ENCODE measurements at regions not wholly inside any gene's neighbourhood (a gene's known extent, or its start where the extent isn't known, plus 50 kb on each side); places are given as distances from the start of the nearest gene placed in this dataset.
A peak's percentile ranks its signal among the peaks of the same experiment; 100 is the strongest.

DNA sequence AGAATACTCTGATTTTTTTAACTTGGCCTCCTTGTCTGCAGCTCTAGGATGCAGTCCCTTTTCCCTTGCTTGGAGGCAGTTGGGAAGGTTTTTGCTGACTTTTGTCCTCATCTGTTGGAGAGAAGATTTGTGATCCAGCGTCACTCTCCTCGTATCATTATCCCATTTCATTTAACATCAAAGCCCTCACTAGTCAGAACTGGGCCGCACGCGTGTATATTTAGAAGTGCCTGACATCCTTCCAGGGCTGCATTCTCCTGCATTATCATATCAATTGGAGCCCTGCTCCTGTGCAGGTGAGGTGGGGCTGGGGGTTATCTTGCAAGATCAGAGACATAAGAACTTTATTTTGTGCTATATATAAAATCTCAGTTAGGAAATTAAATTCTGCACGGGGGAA lies 435.1 kb upstream of the HS6ST1 start:
- no peak for DNase-seq
- ChIA-PET POLR2A (no interaction called here), CTCF (interaction anchor here (1.7 to 2.9 kb wide), 3 partner anchors 8 to 18 kb away, joined by 7 to 20 read pairs (median 7); no protein-coding TSS in a partner anchor)
- no peak overlapping the region for H3K27ac ChIP-seq (ENCODE audit: low read depth in 2 of 2, low read length in 1 of 2)
- no peak overlapping the region for H2AFZ ChIP-seq (ENCODE audit: low read depth)
- H3K36me3 ChIP-seq (replicated peaks in 1 of 2; ENCODE audit: control insufficient read depth in 1 of 2, insufficient read depth in 2 of 2, low read length in 1 of 2), result no peaks in the 10 kb centered on the region
- H4K20me1 ChIP-seq (ENCODE audit: insufficient read depth), result no peaks in the 10 kb centered on the region
- H3K27me3 ChIP-seq (ENCODE audit: insufficient read depth), result no peaks in the 10 kb centered on the region
- H3K4me2 ChIP-seq, result no peak overlapping the region
- H3K9ac ChIP-seq, result no peak overlapping the region
- no peaks in the 10 kb centered on the region for H3F3A ChIP-seq (replicated peaks; ENCODE audit: insufficient read depth)
- H3K4me3 ChIP-seq (ENCODE audit: low read depth in 2 of 2, low read length in 1 of 2), result no peak overlapping the region
- WGBS (ENCODE audit: low lambda C conversion rate), result 56% methylated on average over 6 of the region's 6 CpGs
- no peaks in the 10 kb centered on the region for H3K9me3 ChIP-seq
- no peak for TF ChIP-seq RFX5 (IDR thresholded peaks at IDR 0.05; ENCODE audit: low read length)
- no peak for TF ChIP-seq FOSL2 (IDR thresholded peaks at IDR 0.05; ENCODE audit: borderline replicate concordance, low read depth)
- no peak for TF ChIP-seq CHD2 (IDR thresholded peaks at IDR 0.05; ENCODE audit: low read length, partially characterized antibody)
- no peak for TF ChIP-seq FOXJ3 (CRISPR knock-in tag; IDR thresholded peaks at IDR 0.05)
- TF ChIP-seq SMC3 (IDR thresholded peaks at IDR 0.05; ENCODE audit: low read depth, low read length), result no peak
- TF ChIP-seq, protein P1, sequence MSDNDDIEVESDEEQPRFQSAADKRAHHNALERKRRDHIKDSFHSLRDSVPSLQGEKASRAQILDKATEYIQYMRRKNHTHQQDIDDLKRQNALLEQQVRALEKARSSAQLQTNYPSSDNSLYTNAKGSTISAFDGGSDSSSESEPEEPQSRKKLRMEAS (IDR thresholded peaks at IDR 0.05; ENCODE audit: low read depth), result no peak
- no peak for TF ChIP-seq NRF1 (IDR thresholded peaks at IDR 0.05; ENCODE audit: low read depth, low read length)
- no peak for TF ChIP-seq RXRA (IDR thresholded peaks at IDR 0.05; ENCODE audit: borderline replicate concordance, low read depth)
- TF ChIP-seq RAD21 (IDR thresholded peaks at IDR 0.05; ENCODE audit: low read length), result no peak
- no peak for TF ChIP-seq JUND (IDR thresholded peaks at IDR 0.05)
- no peaks in the 10 kb centered on the region for H3K79me2 ChIP-seq (ENCODE audit: insufficient read depth)
- peaks cover 0 to 11% of the 10 kb centered on the region in 2 experiments; a peak in 1 of 4 replicates for H3K4me1 ChIP-seq (ENCODE audit: control insufficient read depth in 1 of 2, insufficient read depth in 2 of 2, low read depth in 1 of 2, low read length in 1 of 2)
- H3K9me2 ChIP-seq, result no peaks in the 10 kb centered on the region

DNA sequence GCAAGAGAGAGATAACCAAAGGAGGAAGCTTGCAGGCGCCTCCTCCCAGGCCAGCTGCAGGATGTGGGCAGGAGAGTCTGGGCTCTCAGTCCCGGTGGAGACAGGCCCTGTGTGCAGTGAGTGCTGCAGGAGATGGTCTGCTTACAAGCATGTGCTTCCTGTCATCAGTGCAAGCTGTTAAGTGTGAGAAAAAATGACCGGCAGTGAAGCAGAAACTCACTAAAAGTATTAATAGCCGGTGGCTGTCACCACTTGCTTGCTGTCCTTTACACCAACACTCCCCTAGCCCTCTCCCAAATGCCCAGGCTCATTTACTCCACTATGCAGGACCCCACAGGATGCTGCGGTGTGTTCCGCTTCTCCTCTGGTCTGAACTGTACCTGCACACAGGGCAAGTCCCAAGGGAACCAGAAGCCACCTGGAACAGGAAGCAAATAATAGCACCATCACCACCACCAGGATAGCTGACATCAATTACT lies 435.6 kb upstream of the HS6ST1 start:
- H3K36me3 ChIP-seq (replicated peaks in 1 of 2; ENCODE audit: control insufficient read depth in 1 of 2, insufficient read depth in 2 of 2, low read length in 1 of 2), result no peaks in the 10 kb centered on the region
- POLR2A ChIA-PET, result no interaction called here
- H3K4me3 ChIP-seq (ENCODE audit: low read depth in 2 of 2, low read length in 1 of 2), result no peak overlapping the region
- no peaks in the 10 kb centered on the region for H3K27me3 ChIP-seq (ENCODE audit: insufficient read depth)
- H2AFZ ChIP-seq (ENCODE audit: low read depth), result no peak overlapping the region
- CTCF ChIA-PET, result interaction anchor here (0.6 to 2.9 kb wide), 8 partner anchors 9 to 1630 kb away, joined by 3 to 20 read pairs (median 7); no protein-coding TSS in a partner anchor
- no peak overlapping the region for H3K9ac ChIP-seq
- H3F3A ChIP-seq (replicated peaks; ENCODE audit: insufficient read depth), result no peaks in the 10 kb centered on the region
- WGBS (ENCODE audit: low lambda C conversion rate), result 42% methylated on average over 6 of the region's 6 CpGs
- no peaks in the 10 kb centered on the region for H3K79me2 ChIP-seq (ENCODE audit: insufficient read depth)
- no peak overlapping the region for H3K4me2 ChIP-seq
- no peaks in the 10 kb centered on the region for H3K9me3 ChIP-seq
- no peaks in the 10 kb centered on the region for H3K9me2 ChIP-seq
- no peak for TF ChIP-seq EP300 (IDR thresholded peaks at IDR 0.05; ENCODE audit: borderline replicate concordance in 1 of 2, low read depth in 1 of 2, low read length in 1 of 2)
- no peak overlapping the region for H3K27ac ChIP-seq (ENCODE audit: low read depth in 2 of 2, low read length in 1 of 2)
- H3K4me1 ChIP-seq (ENCODE audit: control insufficient read depth in 1 of 2, insufficient read depth in 2 of 2, low read depth in 1 of 2, low read length in 1 of 2), result peaks cover 0 to 11% of the 10 kb centered on the region in 2 experiments; a peak in 1 of 4 replicates
- H4K20me1 ChIP-seq (ENCODE audit: insufficient read depth), result no peaks in the 10 kb centered on the region
- DNase-seq, result peak; percentile 48

GRCh38 chr2:128755695-128756364 lies 437.2 kb upstream of the HS6ST1 start:
- Histone ChIP-seq H3K9me3 (no peaks in the 10 kb centered on the region), H4K20me1 (ENCODE audit: insufficient read depth) (no peaks in the 10 kb centered on the region), H3F3A (replicated peaks; ENCODE audit: insufficient read depth) (no peaks in the 10 kb centered on the region), H3K9ac (no peak overlapping the region), H3K4me2 (no peak overlapping the region), H3K9me2 (no peaks in the 10 kb centered on the region), H3K27me3 (ENCODE audit: insufficient read depth) (no peaks in the 10 kb centered on the region), H3K79me2 (ENCODE audit: insufficient read depth) (no peaks in the 10 kb centered on the region), H2AFZ (ENCODE audit: low read depth) (no peak overlapping the region), H3K36me3 (replicated peaks in 1 of 2; ENCODE audit: control insufficient read depth in 1 of 2, insufficient read depth in 2 of 2, low read length in 1 of 2) (no peaks in the 10 kb centered on the region), H3K27ac (ENCODE audit: low read depth in 2 of 2, low read length in 1 of 2) (no peak overlapping the region), H3K4me1 (ENCODE audit: control insufficient read depth in 1 of 2, insufficient read depth in 2 of 2, low read depth in 1 of 2, low read length in 1 of 2) (peaks cover 0 to 11% of the 10 kb centered on the region in 2 experiments; a peak in 1 of 4 replicates), H3K4me3 (ENCODE audit: low read depth in 2 of 2, low read length in 1 of 2) (peak overlapping the region in 1 of 2 experiments; percentile 44; a peak in 1 of 4 replicates)
- WGBS (ENCODE audit: low lambda C conversion rate), result 26% methylated on average over 15 of the region's 15 CpGs
- DNase-seq, result no peak
- POLR2A ChIA-PET, result no interaction called here
- CTCF ChIA-PET, result interaction anchor here (0.7 to 2.9 kb wide), 29 partner anchors 9 to 1167 kb away, joined by 3 to 20 read pairs (median 4); no protein-coding TSS in a partner anchor
- TF ChIP-seq GABPA (IDR thresholded peaks at IDR 0.05; ENCODE audit: low read depth), result no peak
- no peak for TF ChIP-seq SIN3A (IDR thresholded peaks at IDR 0.05; ENCODE audit: borderline replicate concordance, low read depth, low read length)
- TF ChIP-seq, protein P1 (IDR thresholded peaks at IDR 0.05; ENCODE audit: low read depth), result no peak
- TF ChIP-seq RFX5 (IDR thresholded peaks at IDR 0.05; ENCODE audit: low read length), result no peak
- TF ChIP-seq EP300 (IDR thresholded peaks at IDR 0.05; ENCODE audit: borderline replicate concordance in 1 of 2, low read depth in 1 of 2, low read length in 1 of 2), result no peak
- TF ChIP-seq CHD2 (IDR thresholded peaks at IDR 0.05; ENCODE audit: low read length, partially characterized antibody), result no peak
- TF ChIP-seq RXRA (IDR thresholded peaks at IDR 0.05; ENCODE audit: borderline replicate concordance, low read depth), result no peak
- TF ChIP-seq FOXJ3 (CRISPR knock-in tag; IDR thresholded peaks at IDR 0.05), result no peak
- TF ChIP-seq TCF12 (IDR thresholded peaks at IDR 0.05), result no peak
- TF ChIP-seq, protein P2, sequence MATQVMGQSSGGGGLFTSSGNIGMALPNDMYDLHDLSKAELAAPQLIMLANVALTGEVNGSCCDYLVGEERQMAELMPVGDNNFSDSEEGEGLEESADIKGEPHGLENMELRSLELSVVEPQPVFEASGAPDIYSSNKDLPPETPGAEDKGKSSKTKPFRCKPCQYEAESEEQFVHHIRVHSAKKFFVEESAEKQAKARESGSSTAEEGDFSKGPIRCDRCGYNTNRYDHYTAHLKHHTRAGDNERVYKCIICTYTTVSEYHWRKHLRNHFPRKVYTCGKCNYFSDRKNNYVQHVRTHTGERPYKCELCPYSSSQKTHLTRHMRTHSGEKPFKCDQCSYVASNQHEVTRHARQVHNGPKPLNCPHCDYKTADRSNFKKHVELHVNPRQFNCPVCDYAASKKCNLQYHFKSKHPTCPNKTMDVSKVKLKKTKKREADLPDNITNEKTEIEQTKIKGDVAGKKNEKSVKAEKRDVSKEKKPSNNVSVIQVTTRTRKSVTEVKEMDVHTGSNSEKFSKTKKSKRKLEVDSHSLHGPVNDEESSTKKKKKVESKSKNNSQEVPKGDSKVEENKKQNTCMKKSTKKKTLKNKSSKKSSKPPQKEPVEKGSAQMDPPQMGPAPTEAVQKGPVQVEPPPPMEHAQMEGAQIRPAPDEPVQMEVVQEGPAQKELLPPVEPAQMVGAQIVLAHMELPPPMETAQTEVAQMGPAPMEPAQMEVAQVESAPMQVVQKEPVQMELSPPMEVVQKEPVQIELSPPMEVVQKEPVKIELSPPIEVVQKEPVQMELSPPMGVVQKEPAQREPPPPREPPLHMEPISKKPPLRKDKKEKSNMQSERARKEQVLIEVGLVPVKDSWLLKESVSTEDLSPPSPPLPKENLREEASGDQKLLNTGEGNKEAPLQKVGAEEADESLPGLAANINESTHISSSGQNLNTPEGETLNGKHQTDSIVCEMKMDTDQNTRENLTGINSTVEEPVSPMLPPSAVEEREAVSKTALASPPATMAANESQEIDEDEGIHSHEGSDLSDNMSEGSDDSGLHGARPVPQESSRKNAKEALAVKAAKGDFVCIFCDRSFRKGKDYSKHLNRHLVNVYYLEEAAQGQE (IDR thresholded peaks at IDR 0.05; ENCODE audit: low read depth, low read length), result no peak
- no peak for TF ChIP-seq GATA2 (CRISPR knock-in tag; IDR thresholded peaks at IDR 0.05)

All from SK-N-SH (cell line).